Gastrocnemius medialis (tissue), 4 donors: ENCODE measurements at regions not wholly inside any gene's neighbourhood (a gene's known extent, or its start where the extent isn't known, plus 50 kb on each side); places are given as distances from the start of the nearest gene placed in this dataset.

ENCODE experiments used
- ATAC-seq, 2 donors: fragments of 150-250 bp; one replicate each; pipeline ENCODE4 v1.9.1; 2016
- DNase-seq, 2 donors: peaks; one replicate each; pipeline ENCODE4 v3.0.0-alpha.2; 2019
- H3K27ac ChIP-seq, 4 donors: fragments of 200-600 bp; sonication (generic); 1 replicate in 1 of 4; 2 replicates in 3 of 4; pipeline ENCODE4 v1.5.1; 2016 to 2018; ENCODE audit warnings: mild to moderate bottlenecking in 2 of 4, moderate library complexity in 1 of 4
- H3K27me3 ChIP-seq, 3 donors: fragments of 200-600 bp; sonication (generic) in 2 of 3; 1 replicate in 1 of 3; 2 replicates in 2 of 3; pipeline versions ENCODE4 v1.5.1 to v1.6.0; 2016 to 2019; ENCODE audit warnings: mild to moderate bottlenecking in 1 of 3, moderate library complexity in 1 of 3
- H3K36me3 ChIP-seq, 2 donors: fragments of 200-600 bp; sonication (generic) in 1 of 2; one replicate each; pipeline ENCODE4 v1.5.1; 2017 to 2018
- H3K4me1 ChIP-seq, 2 donors: fragments of 200-600 bp; sonication (generic) in 1 of 2; one replicate each; pipeline ENCODE4 v1.5.1; 2016 to 2017; ENCODE audit warnings: mild to moderate bottlenecking in 2 of 2
- H3K4me3 ChIP-seq, 4 donors: fragments of 200-600 bp; sonication (generic) in 3 of 4; 1 replicate in 1 of 4; 2 replicates in 3 of 4; pipeline ENCODE4 v1.5.1; 2016 to 2019; ENCODE audit warnings: mild to moderate bottlenecking in 2 of 4
- H3K9me3 ChIP-seq, 3 donors: fragments of 200-600 bp; sonication (generic) in 2 of 3; 1 replicate in 1 of 3; 2 replicates in 2 of 3; pipeline ENCODE4 v1.5.1; 2016 to 2019
- POLR2A ChIP-seq, 2 donors: fragments of 450-650 bp; IDR thresholded peaks; one replicate each; pipeline ENCODE4 v1.6.1; 2017; ENCODE audit warnings: antibody characterized with exemption in 2 of 2, mild to moderate bottlenecking in 2 of 2, moderate library complexity in 2 of 2
- in situ Hi-C, 4 donors: fragments of 200-750 bp; cut with MboI; loops; one replicate each; pipeline versions ENCODE4 v1.15.0 to v1.8.0; 2017; ENCODE audit warnings: low sequenced_read_pairs in 4 of 4
- intact Hi-C: fragments of 100-400 bp; cut with DNase I; formaldehyde crosslinking; loops from one replicate; pipeline ENCODE4 v1.15.1; 2023; ENCODE audit warnings: low total_unique reads
- TF ChIP-seq, protein P1 (sequence below), 5 experiments: fragments of 450-650 bp in 3 of 5; fragments of 200-600 bp in 2 of 5; sonication (generic) in 2 of 5; IDR thresholded peaks in 4 of 5; conservative IDR thresholded peaks in 1 of 5; 1 replicate in 4 of 5; 2 replicates in 1 of 5; pipeline ENCODE4 v1.5.1; 2016 to 2019; ENCODE audit warnings: antibody characterized with exemption in 5 of 5, mild to moderate bottlenecking in 3 of 5, moderate library complexity in 3 of 5

DNA sequence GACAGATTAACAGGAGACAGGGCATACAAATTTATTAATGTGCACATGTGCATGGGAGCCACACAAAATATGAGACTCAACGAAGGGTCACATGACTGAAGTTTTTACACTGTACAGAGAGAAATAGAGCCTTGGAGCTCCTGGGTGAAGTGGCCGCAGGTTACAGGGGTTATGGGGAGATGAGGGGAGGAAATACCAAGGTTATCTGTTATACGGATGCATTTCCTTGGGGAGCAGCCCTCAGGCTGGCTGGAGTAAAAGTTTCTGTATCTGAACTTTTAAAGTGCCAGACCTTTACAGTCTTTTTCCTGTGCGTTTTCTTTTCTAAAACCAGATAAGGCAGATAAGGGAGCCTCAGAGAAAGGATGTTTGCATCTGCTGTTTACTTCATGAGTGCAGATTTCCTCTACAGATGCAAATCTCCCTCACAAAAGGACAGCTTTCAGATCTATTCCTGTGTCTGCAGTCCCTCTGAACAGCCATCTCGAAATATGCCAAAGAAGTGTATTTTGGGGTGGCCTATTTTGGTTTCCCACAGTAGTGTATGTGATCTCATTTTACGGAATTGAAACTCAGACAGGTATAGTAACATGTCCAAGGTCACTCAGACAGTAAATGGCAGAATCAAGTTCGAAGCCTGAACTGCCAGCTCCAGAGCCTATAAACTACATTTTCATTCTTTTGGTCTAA lies 139.3 kb upstream of the FBXL17 start:
- H3K27ac ChIP-seq: no peak overlapping the region
- no peak for TF ChIP-seq POLR2A (IDR thresholded peaks at IDR 0.05)
- TF ChIP-seq, protein P1, sequence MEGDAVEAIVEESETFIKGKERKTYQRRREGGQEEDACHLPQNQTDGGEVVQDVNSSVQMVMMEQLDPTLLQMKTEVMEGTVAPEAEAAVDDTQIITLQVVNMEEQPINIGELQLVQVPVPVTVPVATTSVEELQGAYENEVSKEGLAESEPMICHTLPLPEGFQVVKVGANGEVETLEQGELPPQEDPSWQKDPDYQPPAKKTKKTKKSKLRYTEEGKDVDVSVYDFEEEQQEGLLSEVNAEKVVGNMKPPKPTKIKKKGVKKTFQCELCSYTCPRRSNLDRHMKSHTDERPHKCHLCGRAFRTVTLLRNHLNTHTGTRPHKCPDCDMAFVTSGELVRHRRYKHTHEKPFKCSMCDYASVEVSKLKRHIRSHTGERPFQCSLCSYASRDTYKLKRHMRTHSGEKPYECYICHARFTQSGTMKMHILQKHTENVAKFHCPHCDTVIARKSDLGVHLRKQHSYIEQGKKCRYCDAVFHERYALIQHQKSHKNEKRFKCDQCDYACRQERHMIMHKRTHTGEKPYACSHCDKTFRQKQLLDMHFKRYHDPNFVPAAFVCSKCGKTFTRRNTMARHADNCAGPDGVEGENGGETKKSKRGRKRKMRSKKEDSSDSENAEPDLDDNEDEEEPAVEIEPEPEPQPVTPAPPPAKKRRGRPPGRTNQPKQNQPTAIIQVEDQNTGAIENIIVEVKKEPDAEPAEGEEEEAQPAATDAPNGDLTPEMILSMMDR (IDR thresholded peaks at IDR 0.05 in 4 of 5, conservative IDR thresholded peaks at IDR 0.05 in 1 of 5): no peak
- H3K4me1 ChIP-seq: no peaks in the 10 kb centered on the region
- no peaks in the 10 kb centered on the region for H3K36me3 ChIP-seq
- in situ Hi-C loops (no loop called here), intact Hi-C loops (no loop called here)
- no peaks in the 10 kb centered on the region for H3K27me3 ChIP-seq
- no peak overlapping the region for H3K4me3 ChIP-seq
- no peaks in the 10 kb centered on the region for H3K9me3 ChIP-seq
- DNase-seq (no peak), ATAC-seq (no peak)

DNA sequence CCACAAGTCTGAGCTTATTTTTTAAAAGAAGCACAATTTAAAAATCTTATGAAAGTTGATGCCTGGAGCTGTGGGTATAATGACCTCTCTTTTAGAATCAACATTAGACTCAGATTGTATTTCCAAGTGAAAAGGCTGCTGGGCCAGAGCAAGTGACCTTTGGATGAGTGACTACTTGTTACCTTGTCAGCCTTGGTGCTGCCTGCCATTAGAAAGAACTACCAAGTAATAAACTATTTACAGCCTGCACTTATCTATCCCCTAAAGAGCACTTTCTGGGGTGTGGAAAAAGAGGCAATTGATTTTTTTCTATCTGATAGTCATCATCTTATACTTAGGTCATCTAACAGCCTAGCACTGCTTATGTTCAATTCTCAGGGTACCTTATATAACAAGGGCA lies 134.9 kb upstream of the FBXL17 start:
- Histone ChIP-seq H3K27ac (no peak overlapping the region), H3K27me3 (no peaks in the 10 kb centered on the region), H3K36me3 (no peaks in the 10 kb centered on the region), H3K4me1 (no peaks in the 10 kb centered on the region), H3K9me3 (no peaks in the 10 kb centered on the region), H3K4me3 (no peak overlapping the region)
- no peak for ATAC-seq
- intact Hi-C loops (no loop called here), in situ Hi-C loops (no loop called here)
- TF ChIP-seq, protein P1 (IDR thresholded peaks at IDR 0.05 in 4 of 5, conservative IDR thresholded peaks at IDR 0.05 in 1 of 5): no peak
- TF ChIP-seq POLR2A (IDR thresholded peaks at IDR 0.05): no peak
- no peak for DNase-seq

DNA sequence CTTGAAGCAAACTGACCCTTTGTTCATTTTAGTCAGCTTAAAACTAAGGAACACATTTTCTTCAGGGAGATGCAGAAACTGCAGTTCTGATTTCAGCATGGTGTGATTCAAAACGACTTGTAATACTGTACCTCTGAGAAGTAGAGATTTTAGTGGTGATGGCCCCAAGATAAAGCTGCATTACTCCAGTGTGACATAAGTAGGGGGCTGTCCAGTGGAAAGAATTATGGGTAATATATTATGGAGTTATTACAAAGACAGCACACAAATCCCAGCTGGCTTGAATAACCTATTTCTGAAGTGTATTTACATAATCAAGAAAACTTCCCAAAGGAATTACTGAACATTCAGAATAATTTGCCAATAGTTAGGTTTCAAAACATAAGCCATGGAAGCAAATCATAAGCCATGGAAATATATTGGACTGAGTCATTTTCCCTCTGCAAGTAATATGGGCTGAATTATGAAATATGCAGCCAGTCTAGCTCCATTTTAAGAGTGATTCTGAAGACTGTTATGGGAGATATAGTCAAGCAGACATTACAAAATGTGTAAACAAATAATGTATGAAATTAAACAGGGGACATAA lies 133.7 kb upstream of the FBXL17 start:
- DNase-seq: no peak
- H3K9me3 ChIP-seq: no peaks in the 10 kb centered on the region
- in situ Hi-C loops: no loop called here
- H3K36me3 ChIP-seq: no peaks in the 10 kb centered on the region
- no peaks in the 10 kb centered on the region for H3K4me1 ChIP-seq
- H3K4me3 ChIP-seq: no peak overlapping the region
- TF ChIP-seq, protein P1 (IDR thresholded peaks at IDR 0.05 in 4 of 5, conservative IDR thresholded peaks at IDR 0.05 in 1 of 5): no peak
- TF ChIP-seq POLR2A (IDR thresholded peaks at IDR 0.05): no peak
- no peaks in the 10 kb centered on the region for H3K27me3 ChIP-seq
- no peak for ATAC-seq
- intact Hi-C loops: no loop called here
- H3K27ac ChIP-seq: no peak overlapping the region

DNA sequence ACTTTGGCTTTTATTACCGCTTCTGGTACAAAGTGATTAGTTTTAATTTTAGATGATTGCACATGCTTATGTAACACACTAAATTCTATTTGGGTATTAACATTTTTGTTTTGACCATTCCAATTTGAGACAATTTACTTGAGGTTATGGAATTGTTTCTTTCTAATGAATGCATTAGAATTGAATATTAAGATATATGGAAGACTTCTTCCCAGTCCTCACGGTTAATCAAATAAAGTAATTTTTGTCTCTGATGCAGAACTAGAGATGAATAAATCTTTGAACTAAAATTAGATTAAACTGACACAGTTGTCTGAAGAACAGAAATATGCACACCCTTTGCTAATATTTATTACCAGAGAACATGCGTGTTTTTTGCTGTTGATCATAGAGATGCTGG lies 127.1 kb upstream of the FBXL17 start:
- ATAC-seq (no peak), DNase-seq (no peak)
- in situ Hi-C loops: no loop called here
- intact Hi-C loops: no loop called here
- Histone ChIP-seq H3K4me3 (no peak overlapping the region), H3K36me3 (no peaks in the 10 kb centered on the region), H3K4me1 (no peaks in the 10 kb centered on the region), H3K27ac (no peak overlapping the region), H3K27me3 (no peaks in the 10 kb centered on the region), H3K9me3 (no peaks in the 10 kb centered on the region)
- TF ChIP-seq, protein P1 (IDR thresholded peaks at IDR 0.05 in 4 of 5, conservative IDR thresholded peaks at IDR 0.05 in 1 of 5): no peak
- no peak for TF ChIP-seq POLR2A (IDR thresholded peaks at IDR 0.05)
